Neuronal stem cell (in vitro differentiated cells): ENCODE measurements at regions not wholly inside any gene's neighbourhood (a gene's known extent, or its start where the extent isn't known, plus 50 kb on each side); places are given as distances from the start of the nearest gene placed in this dataset.
A peak's percentile ranks its signal among the peaks of the same experiment; 100 is the strongest.
"Not testable (repeated sequence)": the region's sequence is repeated elsewhere in the genome, so short reads cannot be mapped to it uniquely, and the experiment has no call there.

Source experiments
- DNase-seq: peaks from one replicate; pipeline ENCODE4 v3.0.0-alpha.2; 2013; ENCODE audit warnings: low spot score
- H2AFZ ChIP-seq: one replicate; pipeline ENCODE4 v1.6.1; 2013; ENCODE audit warnings: mild to moderate bottlenecking, low read length, inconsistent platforms
- H2AK5ac ChIP-seq: 2 replicates; pipeline ENCODE4 v1.6.1; 2013; ENCODE audit warnings: low read depth, mild to moderate bottlenecking, inconsistent platforms, low read length, moderate library complexity, mixed read lengths
- H2BK120ac ChIP-seq: 2 replicates; pipeline ENCODE4 v1.6.1; 2013; ENCODE audit warnings: low read depth, mild to moderate bottlenecking, inconsistent platforms, low read length, moderate library complexity, mixed read lengths
- H2BK12ac ChIP-seq: one replicate; pipeline ENCODE4 v1.6.1; 2013; ENCODE audit warnings: low read length, inconsistent platforms
- H2BK15ac ChIP-seq: 2 replicates; pipeline ENCODE4 v1.6.1; 2013; ENCODE audit warnings: mild to moderate bottlenecking, low read length, inconsistent platforms, mixed read lengths
- H2BK5ac ChIP-seq: one replicate; pipeline ENCODE4 v1.6.1; 2013; ENCODE audit warnings: inconsistent platforms, mild to moderate bottlenecking, low read length, moderate library complexity
- H3K14ac ChIP-seq: one replicate; pipeline ENCODE4 v1.6.1; 2013; ENCODE audit warnings: low read length, inconsistent platforms
- H3K18ac ChIP-seq: 2 replicates; pipeline ENCODE4 v1.6.1; 2013; ENCODE audit warnings: low read length, inconsistent platforms
- H3K23ac ChIP-seq: 2 replicates; pipeline ENCODE4 v1.6.1; 2013; ENCODE audit warnings: low read depth, mild to moderate bottlenecking, mixed read lengths, low read length, inconsistent platforms; ENCODE audit not compliant: poor library complexity
- H3K27ac ChIP-seq: replicated peaks from 3 replicates; pipeline ENCODE4 v1.5.1; 2013; ENCODE audit warnings: low read length, inconsistent platforms
- H3K27me3 ChIP-seq, 3 experiments: 2 replicates each; pipeline ENCODE4 v1.6.1; 2013; ENCODE audit warnings: low read length in 3 of 3, mild to moderate bottlenecking in 2 of 3, inconsistent platforms in 1 of 3, low read depth in 1 of 3, mixed read lengths in 1 of 3, moderate library complexity in 1 of 3; ENCODE audit not compliant: control insufficient read depth in 3 of 3, insufficient read depth in 3 of 3
- H3K36me3 ChIP-seq, 2 donors: replicated peaks in 1 of 2; 2 replicates each; pipeline ENCODE4 v1.6.1; 2013; ENCODE audit warnings: low read length in 2 of 2; ENCODE audit not compliant: control insufficient read depth in 2 of 2, insufficient read depth in 2 of 2
- H3K4ac ChIP-seq: 2 replicates; pipeline ENCODE4 v1.6.1; 2013; ENCODE audit warnings: inconsistent platforms, mild to moderate bottlenecking, low read length, moderate library complexity
- H3K4me1 ChIP-seq, 2 donors: 1 replicate in 1 of 2; 2 replicates in 1 of 2; pipeline ENCODE4 v1.6.1; 2013; ENCODE audit warnings: low read length in 2 of 2, low read depth in 1 of 2; ENCODE audit not compliant: control insufficient read depth in 2 of 2, insufficient read depth in 1 of 2
- H3K4me2 ChIP-seq: one replicate; pipeline ENCODE4 v1.6.1; 2013; ENCODE audit warnings: mild to moderate bottlenecking, low read length, inconsistent platforms; ENCODE audit not compliant: insufficient read depth, poor library complexity, severe bottlenecking
- H3K4me3 ChIP-seq, 2 donors: 2 replicates each; pipeline ENCODE4 v1.5.1; 2013; ENCODE audit warnings: low read length in 2 of 2, mild to moderate bottlenecking in 2 of 2, inconsistent platforms in 1 of 2, moderate library complexity in 1 of 2
- H3K79me1 ChIP-seq: one replicate; pipeline ENCODE4 v1.6.1; 2013; ENCODE audit warnings: low read depth, mild to moderate bottlenecking, inconsistent platforms, low read length, moderate library complexity
- H3K9ac ChIP-seq: one replicate; pipeline ENCODE4 v1.6.1; 2013; ENCODE audit warnings: mild to moderate bottlenecking, low read depth, low read length, inconsistent platforms; ENCODE audit not compliant: poor library complexity
- H3K9me3 ChIP-seq, 2 donors: replicated peaks in 1 of 2; 2 replicates each; pipeline versions ENCODE3 to v1.6.1; 2013; ENCODE audit warnings: low read length in 2 of 2, mild to moderate bottlenecking in 2 of 2, inconsistent platforms in 1 of 2, low read depth in 1 of 2, mixed read lengths in 1 of 2, moderate library complexity in 1 of 2; ENCODE audit not compliant: control insufficient read depth in 2 of 2, insufficient read depth in 1 of 2
- H4K8ac ChIP-seq: one replicate; pipeline ENCODE4 v1.6.1; 2013; ENCODE audit warnings: low read depth, mild to moderate bottlenecking, inconsistent platforms, low read length, moderate library complexity
- H4K91ac ChIP-seq: one replicate; pipeline ENCODE4 v1.6.1; 2013; ENCODE audit warnings: low read length, low read depth, mild to moderate bottlenecking, inconsistent platforms; ENCODE audit not compliant: poor library complexity
- WGBS, 2 donors: extraction: QIAGEN DNeasy Blood & Tissue Kit; methylation state at CpG; one replicate each; pipeline ENCODE4 v1.1.7; 2013; ENCODE audit warnings: missing lambda C conversion rate in 2 of 2, mixed read lengths in 1 of 2; ENCODE audit not compliant: insufficient read length in 2 of 2, insufficient replicate concordance in 1 of 2; ENCODE audit errors: extremely low coverage in 2 of 2; 5-methylcytosine and 5-hydroxymethylcytosine counted together

- H2BK12ac ChIP-seq, H3K4me2 ChIP-seq, H3K27me3 ChIP-seq, H3K36me3 ChIP-seq, H4K8ac ChIP-seq, H3K79me1 ChIP-seq, H3K18ac ChIP-seq, H3K14ac ChIP-seq, H2BK5ac ChIP-seq, H4K91ac ChIP-seq, H2BK120ac ChIP-seq, H3K27ac ChIP-seq, H3K9ac ChIP-seq, H3K4ac ChIP-seq, H2AFZ ChIP-seq, DNase-seq, H2AK5ac ChIP-seq, H3K23ac ChIP-seq, H3K4me1 ChIP-seq, H3K9me3 ChIP-seq, H2BK15ac ChIP-seq, H3K4me3 ChIP-seq: not testable (repeated sequence)
These were observed 177.4 kb upstream of the HTR1E start for GRCh38 chr6:86759953-86760352.

- Histone ChIP-seq H4K91ac (no peak overlapping the region), H2AK5ac (no peak overlapping the region), H2BK120ac (no peak overlapping the region), H3K9me3 (peaks cover 0 to 1% of the 10 kb centered on the region in 2 donors), H2BK15ac (no peak overlapping the region), H3K23ac (no peak overlapping the region), H2AFZ (no peak overlapping the region), H3K14ac (no peak overlapping the region), H3K36me3 (no peaks in the 10 kb centered on the region), H3K4ac (no peak overlapping the region), H3K4me1 (peaks cover 0 to 7% of the 10 kb centered on the region in 2 donors), H2BK12ac (no peak overlapping the region), H2BK5ac (no peak overlapping the region), H3K4me3 (no peak overlapping the region), H4K8ac (no peak overlapping the region), H3K4me2 (no peak overlapping the region), H3K79me1 (no peaks in the 10 kb centered on the region), H3K9ac (no peak overlapping the region), H3K27me3 (no peaks in the 10 kb centered on the region), H3K27ac (peak overlapping the region; percentile 29), H3K18ac (no peak overlapping the region)
- no CpG with 5 or more reads among the region's 1 CpG for WGBS, 2 donors
- peak; percentile 26 for DNase-seq
These were observed 180.6 kb upstream of the HTR1E start for GRCh38 chr6:86756640-86757229.

DNA sequence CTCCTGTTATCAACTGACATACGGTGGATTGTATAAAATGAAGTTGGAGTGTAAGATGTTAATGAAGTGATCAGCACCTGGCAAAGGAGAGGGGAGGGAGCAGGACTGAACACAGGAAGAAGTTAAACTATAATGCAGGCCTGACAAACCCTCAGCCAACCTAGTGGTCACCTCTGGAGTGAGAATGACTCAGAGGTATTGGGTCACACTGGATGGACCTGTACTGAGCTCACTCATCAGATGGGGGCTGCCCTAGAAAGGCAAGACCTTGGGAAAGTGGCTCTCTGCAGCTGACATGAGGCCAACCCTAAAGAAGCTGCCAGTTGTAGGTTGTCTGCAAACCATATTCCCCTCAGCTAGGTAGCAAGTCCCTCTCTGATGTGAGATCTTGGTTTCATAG lies 193.3 kb upstream of the HTR1E start:
- no peak overlapping the region for H2AFZ ChIP-seq
- no peak overlapping the region for H3K14ac ChIP-seq
- H4K91ac ChIP-seq: no peak overlapping the region
- no peak overlapping the region for H2BK5ac ChIP-seq
- no peak overlapping the region for H3K4me2 ChIP-seq
- no peak overlapping the region for H3K23ac ChIP-seq
- H2BK12ac ChIP-seq: no peak overlapping the region
- no peaks in the 10 kb centered on the region for H3K27me3 ChIP-seq
- H3K4me3 ChIP-seq: no peak overlapping the region
- no peak for DNase-seq
- H3K79me1 ChIP-seq: no peaks in the 10 kb centered on the region
- no peaks in the 10 kb centered on the region for H3K9me3 ChIP-seq
- H2BK120ac ChIP-seq: no peak overlapping the region
- no peak overlapping the region for H3K4ac ChIP-seq
- no peak overlapping the region for H3K27ac ChIP-seq
- H3K36me3 ChIP-seq: no peaks in the 10 kb centered on the region
- H2AK5ac ChIP-seq: no peak overlapping the region
- H3K4me1 ChIP-seq: no peaks in the 10 kb centered on the region
- WGBS, 2 donors: no CpG with 5 or more reads among the region's 1 CpG
- H2BK15ac ChIP-seq: no peak overlapping the region
- H3K9ac ChIP-seq: no peak overlapping the region
- H3K18ac ChIP-seq: no peak overlapping the region
- no peak overlapping the region for H4K8ac ChIP-seq

DNA sequence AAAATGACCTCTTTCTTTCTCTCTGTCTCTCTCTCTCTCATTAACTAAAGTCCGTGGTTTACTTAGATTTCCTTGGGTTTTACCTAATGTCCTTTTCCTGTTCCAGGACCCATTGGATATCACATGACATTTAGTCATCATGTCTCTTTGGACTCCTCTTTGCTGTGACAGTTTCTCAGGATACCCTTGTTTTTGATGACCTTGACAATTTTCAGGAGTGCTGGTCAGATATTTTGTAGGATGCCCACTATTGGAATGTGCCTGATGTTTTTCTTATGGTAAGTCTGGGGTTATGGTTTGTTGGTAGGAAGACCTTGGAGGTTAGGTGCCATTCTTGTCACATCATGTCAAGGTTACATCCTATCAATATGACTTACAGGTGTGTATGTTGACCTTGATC lies 199.2 kb upstream of the HTR1E start:
- no peak overlapping the region for H4K8ac ChIP-seq
- no peaks in the 10 kb centered on the region for H3K4me1 ChIP-seq
- no peaks in the 10 kb centered on the region for H3K9me3 ChIP-seq
- H2BK12ac ChIP-seq: no peak overlapping the region
- no peaks in the 10 kb centered on the region for H3K79me1 ChIP-seq
- no peaks in the 10 kb centered on the region for H3K36me3 ChIP-seq
- H2AFZ ChIP-seq: no peak overlapping the region
- WGBS, 2 donors: no CpG with 5 or more reads among the region's 1 CpG
- no peak overlapping the region for H3K14ac ChIP-seq
- no peak overlapping the region for H4K91ac ChIP-seq
- H3K9ac ChIP-seq: no peak overlapping the region
- H2BK5ac ChIP-seq: no peak overlapping the region
- no peaks in the 10 kb centered on the region for H3K27me3 ChIP-seq
- no peak overlapping the region for H3K4ac ChIP-seq
- no peak overlapping the region for H2BK15ac ChIP-seq
- no peak overlapping the region for H3K18ac ChIP-seq
- no peak overlapping the region for H3K4me2 ChIP-seq
- H3K27ac ChIP-seq: no peak overlapping the region
- no peak overlapping the region for H3K23ac ChIP-seq
- DNase-seq: no peak
- no peak overlapping the region for H3K4me3 ChIP-seq
- no peak overlapping the region for H2BK120ac ChIP-seq
- H2AK5ac ChIP-seq: no peak overlapping the region
